GM03348 (cell line): ENCODE measurements at regions not wholly inside any gene's neighbourhood (a gene's known extent, or its start where the extent isn't known, plus 50 kb on each side); places are given as distances from the start of the nearest gene placed in this dataset.
A peak's percentile ranks its signal among the peaks of the same experiment; 100 is the strongest.
"Not testable (repeated sequence)": the region's sequence is repeated elsewhere in the genome, so short reads cannot be mapped to it uniquely, and the experiment has no call there.

Experiments
- DNase-seq: peaks from one replicate; pipeline ENCODE4 v3.0.0; 2012; ENCODE audit warnings: low spot score

DNA sequence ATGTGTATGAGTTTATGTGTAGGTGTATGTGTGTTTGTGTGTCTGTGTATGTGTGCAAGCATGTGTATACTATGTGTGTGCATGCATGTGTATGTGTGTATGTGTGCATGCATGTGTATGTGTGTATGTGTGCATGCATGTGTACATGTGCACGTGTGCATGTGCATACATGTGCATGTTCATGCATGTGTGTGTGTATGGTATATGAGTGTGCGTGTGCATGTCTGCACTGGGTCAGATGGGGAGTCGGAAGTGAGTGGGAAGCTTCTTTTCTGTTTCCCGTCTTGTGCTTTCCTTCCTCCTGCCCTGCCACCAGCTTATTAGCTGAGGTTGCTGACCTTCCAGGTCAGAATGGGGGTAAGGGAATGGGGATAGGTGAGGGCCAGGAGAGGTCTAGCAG lies 174.7 kb downstream of the MAP2K4 start:
- no peak for DNase-seq

DNA sequence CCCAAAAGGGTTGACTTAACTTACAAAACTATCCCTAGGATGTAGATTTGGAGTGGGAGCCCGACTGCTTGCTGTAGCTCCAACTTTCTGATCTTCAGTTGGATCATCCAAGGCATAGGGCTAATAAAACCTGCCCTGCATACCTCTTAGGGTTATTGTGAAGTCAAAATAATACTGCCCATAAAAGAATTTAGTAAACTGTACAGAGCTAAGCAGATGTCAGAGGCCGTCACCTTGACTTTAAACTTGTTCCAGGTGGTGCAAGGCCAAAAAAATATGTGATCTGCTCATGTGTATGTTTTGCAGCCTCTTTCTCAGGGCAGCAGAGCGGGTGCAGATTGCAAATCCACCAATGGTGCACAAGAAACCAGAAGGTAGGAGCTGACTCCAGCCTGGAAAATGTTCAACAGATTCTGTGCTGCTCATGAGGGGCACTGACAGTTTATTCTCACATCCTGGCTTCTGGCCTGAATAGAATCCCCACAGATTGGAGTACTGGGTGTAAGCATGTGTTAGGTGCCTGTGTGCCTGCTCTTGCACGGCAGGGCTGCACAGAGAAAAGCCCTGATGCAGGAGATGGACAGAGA lies 180.7 kb downstream of the MAP2K4 start:
- DNase-seq, result no peak

DNA sequence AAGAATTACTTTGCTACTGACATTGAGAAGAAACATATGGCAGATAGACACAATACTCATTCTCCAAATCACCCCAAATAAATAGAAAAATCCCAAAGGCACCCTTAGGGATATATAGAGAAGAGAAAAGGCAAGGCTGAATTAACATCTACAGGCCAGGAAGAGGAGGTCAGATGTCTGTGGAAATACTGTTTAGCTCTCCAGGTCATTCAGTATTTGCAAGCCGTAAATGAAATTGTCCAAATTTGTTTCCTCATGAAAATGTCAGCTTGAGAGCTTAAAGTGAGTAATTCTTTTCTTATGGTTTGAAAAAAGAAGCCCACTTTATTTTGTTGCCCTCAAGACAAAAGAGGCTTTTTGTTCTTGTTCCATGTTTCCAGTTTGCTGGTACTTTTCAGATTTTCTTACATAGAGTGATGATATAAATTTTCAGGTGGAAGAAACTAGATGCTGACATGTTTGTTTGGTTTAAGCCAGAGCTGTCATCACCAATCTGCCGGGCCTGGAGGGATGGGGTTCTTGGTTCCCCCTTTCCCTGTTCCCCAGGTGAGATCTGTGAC lies 189.0 kb downstream of the MAP2K4 start:
- no peak for DNase-seq

DNA sequence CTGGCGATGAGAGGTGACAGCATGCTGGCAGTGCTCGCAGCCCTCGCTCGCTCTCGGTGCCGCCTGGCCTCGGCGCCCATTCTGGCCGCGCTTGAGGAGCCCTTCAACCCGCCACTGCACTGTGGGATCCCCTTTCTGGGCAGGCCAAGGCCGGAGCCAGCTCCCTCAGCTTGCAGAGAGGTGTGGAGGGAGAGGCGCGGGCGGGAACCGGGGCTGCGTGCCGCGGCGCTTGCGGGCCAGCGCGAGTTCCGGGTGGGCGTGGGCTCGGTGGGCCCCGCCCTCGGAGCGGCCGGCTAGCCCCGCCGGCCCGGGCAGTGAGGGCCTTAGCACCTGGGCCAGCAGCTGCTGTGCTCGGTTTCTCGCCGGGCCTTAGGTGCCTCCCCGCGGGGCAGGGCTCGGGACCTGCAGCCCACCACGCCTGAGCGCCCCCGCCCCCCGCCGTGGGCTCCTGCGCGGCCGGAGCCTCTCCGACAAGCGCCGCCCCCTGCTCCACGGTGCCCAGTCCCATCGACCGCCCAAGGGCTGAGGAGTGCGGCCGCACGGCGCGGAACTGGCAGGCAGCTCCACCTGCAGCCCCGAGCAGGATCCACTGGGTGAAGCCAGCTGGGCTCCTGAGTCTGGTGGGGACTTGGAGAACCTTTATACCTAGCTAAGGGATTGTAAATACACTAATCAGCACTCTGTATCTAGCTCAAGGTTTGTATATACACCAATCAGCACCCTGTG lies 200.2 kb downstream of the MAP2K4 start:
- DNase-seq, result not testable (repeated sequence)

DNA sequence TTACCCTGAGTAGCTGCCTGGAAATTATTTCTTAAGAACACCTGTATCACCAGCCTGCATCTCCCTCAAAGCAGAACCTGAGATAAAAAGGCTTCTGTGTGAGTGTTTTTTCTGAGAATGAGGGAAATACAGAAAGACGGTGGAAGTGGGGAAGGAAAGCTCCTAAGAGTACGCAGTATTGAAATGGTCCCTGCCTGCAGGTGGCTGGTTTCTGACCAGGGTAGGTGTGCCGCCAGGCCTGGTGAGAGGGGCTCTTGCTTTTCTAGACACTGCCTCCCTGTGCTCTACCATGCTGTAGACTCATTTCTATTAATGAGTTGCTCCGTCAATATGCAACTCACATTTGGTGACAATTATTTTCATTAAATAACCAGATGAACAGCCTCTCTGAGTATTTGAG lies 201.7 kb downstream of the MAP2K4 start:
- DNase-seq, result no peak

DNA sequence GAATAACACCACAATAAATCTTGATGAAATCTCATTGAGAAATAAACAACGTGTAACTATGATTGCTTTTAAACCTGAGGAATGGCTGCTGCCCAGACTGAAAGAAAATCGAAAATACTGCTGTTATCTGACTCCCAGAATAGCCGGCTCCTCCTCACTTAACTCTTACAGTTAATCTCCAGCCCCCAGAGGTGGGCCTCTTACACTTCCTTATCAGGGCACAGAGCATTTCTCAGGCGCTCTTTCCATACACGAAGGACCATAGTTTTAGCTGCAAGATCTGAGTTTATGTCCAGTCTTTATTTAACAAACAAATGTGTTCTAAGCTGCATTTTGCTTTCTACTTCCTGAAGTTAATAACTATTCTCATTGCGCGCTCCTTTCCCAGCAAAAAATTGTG lies 206.9 kb downstream of the MAP2K4 start:
- DNase-seq, result no peak

DNA sequence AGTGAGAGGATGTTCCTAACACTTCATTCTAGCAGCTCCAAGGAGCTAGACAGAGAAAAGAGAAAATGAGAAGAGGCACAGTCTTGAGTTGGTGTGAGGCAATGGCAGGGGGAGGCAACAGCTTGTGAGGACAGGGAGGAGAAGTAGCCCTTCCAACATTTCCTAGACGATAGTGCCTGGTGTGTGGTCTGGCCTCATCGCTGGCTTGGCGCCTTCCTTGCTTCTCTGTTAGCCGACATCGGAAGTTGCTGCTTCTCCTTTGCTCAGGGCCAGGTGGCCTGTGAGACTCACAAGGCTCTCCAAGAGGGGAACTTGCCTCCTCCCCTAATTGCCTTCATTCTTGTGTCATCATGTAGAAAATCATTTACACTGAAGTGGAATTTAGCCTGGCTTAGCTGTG lies 208.7 kb downstream of the MAP2K4 start:
- no peak for DNase-seq

DNA sequence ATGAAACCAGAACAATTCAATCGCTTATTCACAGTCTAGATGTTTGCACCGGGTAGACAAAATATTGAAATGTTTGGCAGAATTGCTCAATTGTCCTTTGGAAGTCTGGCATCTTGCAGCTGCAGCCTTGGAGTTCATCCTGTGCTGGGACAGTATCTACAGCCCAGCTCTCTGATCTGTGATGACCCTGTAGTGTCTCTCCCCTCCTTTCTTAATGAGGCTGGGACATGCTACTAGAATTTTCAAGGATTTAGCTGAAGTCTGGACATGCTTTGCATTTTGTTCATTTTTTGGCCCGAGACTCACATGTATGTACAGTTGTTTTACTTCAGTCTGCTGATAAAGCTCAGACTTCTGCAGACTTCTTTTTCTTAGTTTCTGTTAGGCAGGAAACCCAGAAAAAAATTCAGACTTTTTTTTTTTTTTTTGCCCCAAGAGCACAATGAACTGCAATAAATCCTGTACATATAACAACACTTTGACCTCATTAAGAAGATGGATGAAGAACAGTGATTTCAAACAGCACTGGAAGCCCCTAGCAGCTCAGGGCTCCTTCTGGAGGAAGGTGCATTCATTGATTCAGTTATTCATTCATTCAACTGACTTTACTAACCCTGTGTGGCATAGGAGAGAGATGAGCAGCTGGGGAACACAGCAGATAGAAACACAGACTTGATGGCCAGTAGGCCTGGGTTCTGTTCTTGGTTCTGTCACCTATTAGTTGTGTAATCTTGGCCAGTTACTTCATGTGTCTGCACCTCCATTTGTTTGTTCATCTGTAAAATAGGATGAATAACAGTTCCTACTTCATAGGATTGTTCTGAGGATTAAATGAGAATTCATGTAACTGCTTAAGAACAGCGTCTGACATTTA lies 210.0 kb downstream of the MAP2K4 start:
- DNase-seq, result peak; percentile 9

DNA sequence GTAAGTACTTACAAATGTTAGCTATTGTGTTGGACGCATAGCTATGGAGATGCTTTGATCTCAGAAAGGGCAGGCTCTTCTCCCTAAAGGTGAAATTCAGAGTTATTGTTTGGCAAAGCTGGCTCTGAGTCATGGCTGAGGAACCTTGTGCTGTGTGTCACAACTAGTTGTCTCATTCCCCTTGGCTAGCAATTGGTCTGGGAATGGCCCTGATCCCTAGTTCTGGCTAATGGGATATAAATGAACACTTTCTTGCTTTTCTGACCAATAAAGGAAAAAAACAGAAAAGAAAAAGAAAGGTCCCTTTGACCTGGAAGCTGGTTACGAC lies 210.6 kb downstream of the MAP2K4 start:
- DNase-seq, result peak; percentile 39

DNA sequence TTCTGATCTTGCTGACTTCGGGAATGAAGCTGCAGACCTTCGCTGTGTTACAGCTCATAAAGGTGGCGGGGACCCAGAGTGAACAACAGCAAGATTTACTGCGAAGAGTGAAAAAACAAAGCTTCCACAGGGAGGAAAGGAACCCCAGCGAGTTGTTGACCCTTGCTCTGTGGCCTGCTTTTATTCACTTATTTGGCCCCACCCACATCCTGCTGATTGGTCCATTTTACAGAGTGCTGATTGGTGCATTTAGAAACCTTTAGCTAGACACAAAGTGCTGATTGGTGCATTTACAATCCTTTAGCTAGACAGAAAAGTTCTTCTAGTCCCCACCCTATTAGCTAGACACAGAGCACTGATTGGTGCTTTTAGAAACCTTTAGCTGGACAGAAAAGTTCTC lies 218.3 kb downstream of the MAP2K4 start:
- not testable (repeated sequence) for DNase-seq

DNA sequence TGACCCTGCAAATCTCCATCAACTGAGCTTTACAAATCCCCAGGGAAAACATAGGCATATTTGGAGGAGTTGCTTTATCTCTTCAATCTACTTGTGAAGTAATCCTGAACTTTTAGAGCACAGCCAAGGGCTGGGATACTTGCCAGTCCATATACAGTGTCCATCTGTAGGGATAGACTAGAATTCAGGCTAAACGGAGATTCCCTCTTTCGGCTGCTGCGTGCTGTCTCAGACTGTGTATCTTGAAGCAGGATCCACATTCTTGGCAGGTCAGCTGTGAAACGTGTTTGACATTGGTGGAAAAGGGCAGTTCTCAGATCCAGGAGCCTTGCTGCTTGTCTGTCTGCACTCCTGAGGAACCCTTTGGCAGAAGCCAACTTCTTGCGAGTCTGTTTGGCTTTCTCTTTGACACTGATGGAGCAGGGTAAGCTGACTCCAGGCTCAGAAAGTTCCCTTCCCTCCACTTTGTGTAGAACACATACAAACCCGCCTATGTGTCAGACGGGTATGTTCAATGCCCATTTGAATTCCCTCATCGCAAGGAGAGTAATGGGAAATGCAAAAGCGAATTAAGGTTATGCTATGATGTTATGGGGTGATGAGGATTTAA lies 221.8 kb downstream of the MAP2K4 start:
- DNase-seq, result no peak

DNA sequence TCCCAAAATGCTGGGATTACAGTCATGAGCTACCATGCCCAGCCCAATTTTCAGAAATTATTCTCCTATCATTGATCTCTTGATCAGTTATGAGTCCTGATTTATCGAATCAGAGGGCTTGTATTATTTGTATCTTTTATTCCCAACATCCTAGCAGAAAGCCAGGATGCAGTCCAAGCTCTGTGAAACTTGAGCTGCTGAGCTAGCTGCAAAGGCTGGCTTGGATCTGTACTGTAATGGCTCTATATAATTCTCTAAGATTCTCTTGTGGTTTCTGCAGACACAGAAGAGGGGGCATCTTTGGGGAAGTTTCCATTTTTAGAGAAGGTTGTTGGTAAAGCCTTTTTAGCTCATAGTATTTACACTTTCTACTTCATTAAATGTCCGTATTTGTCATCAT lies 227.1 kb downstream of the MAP2K4 start:
- no peak for DNase-seq

DNA sequence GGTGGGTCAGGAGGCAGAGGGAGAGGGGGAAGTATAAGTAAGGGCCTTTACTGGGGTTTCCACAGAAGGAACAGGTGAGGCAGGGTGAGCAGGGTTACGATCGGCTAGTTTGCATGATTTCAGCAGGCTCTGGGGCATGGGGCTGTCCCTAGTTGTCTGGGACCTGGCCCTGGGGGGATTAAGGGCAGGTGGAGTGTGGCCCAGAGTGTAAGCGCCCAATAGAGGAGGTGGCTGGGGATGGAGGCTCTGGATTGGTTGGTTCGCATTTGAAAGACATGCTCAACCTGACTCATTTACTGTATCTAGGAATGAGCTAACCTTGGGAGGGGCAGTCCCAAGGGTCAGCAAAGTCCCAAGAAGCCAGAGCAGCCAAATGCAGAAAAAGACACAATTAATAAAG lies 230.3 kb downstream of the MAP2K4 start:
- DNase-seq, result no peak

DNA sequence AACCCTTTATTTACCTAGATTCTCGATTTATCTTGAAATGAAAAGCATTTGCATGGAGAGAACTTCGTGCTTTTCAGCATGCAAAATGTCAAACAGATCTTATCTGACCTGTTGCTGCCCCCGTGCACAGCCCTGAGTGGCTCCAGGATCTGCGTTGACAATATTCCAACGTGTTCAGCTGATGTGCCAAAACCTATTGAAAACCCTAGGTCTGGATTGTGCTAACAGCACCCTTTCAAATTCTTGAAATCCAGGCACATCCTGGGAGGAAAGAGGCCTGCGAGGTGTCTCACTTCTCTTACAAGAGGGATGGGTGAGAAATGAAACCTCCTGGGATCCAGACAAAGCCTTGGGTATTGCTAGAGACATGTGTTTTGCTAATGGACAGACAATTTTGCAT lies 231.8 kb downstream of the MAP2K4 start:
- DNase-seq, result no peak

DNA sequence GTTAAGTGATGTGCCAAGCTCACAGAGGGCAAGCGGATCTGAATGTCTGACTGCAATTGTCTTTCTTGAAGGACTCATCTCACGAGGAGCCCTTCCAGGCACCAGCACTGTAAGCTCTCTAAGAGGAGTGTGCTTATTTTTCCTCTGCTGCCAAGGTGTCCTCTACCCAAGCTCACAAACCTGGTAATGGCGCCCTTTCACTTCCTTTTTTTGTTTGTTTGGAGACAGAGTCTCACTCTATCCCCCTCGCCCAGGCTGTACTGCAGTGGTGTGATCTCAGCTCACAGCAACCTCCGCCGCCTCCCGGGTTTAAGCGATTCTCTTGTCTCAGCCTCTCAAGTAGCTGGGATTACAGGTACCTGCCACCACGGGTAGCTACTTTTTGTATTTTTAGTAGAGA lies 233.8 kb downstream of the MAP2K4 start:
- no peak for DNase-seq

DNA sequence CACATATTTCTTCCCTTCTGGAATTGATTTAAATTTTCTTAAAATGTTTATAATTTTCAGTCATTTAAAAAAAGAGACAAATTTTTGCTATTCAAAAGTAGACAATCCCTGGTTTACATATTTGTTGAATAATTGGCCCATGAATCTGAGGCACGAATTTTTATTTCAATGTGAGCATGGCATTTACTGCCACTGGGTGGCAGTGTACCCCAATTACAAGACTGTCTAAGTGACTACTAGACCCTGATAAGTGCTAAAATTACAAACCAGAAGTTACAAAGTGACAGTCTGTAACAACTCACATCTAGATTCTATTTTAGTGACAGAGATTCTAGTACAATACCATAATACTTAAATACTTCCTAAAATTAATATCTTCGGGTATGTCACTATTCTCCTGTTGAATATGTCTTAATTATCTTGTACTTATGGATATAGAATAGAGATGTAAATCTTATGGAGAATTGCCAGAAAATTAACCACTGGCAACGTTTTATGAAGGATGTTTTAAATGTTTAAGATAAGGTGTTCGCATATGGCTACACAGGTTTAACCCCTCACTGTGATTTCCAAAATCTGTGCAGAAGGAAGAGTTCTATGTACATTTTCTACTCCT lies 235.8 kb downstream of the MAP2K4 start:
- peak; percentile 77 for DNase-seq

DNA sequence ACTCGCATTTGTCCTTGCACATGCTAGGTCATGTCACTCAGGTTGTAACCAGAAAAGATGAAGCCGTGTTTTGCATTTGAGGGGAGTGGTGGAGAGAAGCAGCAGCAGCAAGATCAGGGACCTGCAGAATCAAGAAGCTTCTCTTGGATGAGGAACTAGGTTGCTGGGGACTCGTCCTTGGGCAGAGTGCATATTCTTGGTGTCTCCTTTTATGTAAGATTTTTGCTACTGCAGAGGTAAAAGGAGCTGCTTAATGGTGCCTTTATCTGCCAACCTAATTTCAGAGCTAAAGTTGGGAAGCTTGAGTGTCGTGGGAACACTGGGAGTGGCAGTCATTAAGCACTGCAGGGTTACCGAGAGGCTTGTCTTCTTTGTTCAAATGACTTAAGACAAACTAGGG lies 236.5 kb downstream of the MAP2K4 start:
- DNase-seq, result no peak

DNA sequence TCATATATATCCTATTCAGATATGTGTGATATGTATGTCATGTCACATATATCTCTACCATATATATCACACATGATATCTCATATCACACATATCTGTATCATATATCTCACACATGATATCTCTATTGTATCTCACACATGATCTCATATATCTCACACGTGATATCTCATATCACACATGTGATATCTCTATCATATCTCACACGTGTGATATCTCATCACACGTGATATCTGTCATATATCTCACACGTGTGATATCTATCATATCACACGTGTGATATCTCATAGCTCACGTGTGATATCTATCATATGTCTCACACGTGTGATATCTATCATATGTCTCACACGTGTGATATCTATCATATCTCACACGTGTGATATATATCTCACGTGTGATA lies 240.7 kb downstream of the MAP2K4 start:
- no peak for DNase-seq

DNA sequence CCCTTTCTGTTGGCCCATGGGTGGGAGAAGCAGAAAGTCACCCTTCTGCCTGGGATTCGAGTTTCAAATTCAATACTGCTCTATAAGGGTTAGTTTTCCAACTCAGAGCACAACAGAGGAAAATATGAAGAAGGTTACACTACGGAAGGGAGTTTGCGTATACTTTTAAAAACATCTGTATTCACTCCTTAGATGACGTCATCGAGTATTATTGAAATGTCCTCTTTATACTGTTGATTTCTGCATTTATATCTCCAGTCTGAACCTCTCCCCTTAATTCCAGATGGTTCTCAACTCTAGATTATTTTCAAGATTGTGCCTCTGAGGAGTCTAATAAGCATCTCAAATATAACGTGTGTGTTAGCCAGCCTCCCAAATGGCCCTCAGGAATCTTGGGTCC lies 249.1 kb downstream of the MAP2K4 start:
- no peak for DNase-seq

DNA sequence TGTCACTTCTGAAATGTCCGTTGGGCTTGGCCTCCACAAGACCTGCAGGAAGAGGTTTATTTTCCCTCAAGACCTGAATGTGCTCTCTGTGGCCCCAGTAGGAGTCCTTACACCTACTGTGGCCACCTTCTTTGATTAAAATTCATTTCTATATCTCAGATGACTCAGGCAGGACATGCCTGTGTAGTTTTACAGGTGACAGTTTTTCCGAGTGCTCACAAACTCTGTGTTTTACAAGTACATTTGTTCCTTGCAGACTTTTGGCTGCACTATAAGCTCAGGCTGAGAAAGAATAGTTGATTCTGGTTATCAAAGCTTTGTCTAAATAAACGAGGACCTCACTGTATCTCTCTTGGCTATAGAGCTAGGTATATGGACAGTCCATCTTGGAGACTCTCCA lies 257.1 kb downstream of the MAP2K4 start:
- DNase-seq, result no peak

DNA sequence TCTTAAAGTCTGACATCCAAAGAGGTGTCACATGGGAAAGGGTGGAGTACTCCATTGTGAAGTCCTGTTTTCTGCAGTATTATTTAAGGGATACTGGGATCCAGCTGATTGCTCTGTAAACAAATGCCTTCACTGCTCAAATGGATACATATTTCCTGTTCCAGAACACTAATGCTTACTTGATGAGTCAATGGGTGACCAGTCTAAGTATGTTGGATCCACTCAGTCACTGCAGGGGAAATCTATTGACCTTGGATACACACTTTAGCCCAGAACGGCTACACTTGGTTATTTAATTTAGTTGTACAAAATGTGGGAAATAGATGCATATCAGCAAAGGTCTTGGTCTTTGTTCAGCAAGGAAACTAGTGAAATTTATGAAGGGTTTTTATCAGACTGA lies 261.4 kb downstream of the MAP2K4 start:
- peak; percentile 9 for DNase-seq

DNA sequence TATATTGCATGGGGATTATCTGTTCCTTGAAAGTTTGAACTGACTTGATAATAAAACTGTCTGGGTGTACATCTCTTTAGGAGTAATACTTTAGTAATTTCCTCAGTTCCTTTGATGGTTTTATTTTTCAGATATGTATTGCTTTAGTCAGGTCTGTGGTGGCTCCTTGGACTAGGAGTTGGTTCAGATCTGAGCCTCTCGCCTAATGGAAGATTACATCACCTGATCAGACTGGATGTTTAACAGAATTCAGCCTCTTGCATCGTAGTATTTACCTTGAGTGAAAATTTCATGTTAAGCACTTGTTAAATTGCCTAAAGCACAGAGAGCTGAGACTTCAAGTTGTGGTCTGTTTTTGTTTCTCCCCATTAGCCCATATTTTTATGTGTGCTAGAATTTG lies 267.3 kb downstream of the MAP2K4 start:
- no peak for DNase-seq
